Activated naive CD4-positive, alpha-beta T cell treated with anti-CD3 and anti-CD28 coated beads for 36 hours (primary cell): ENCODE measurements at regions not wholly inside any gene's neighbourhood (a gene's known extent, or its start where the extent isn't known, plus 50 kb on each side); places are given as distances from the start of the nearest gene placed in this dataset.
"Not testable (repeated sequence)": the region's sequence is repeated elsewhere in the genome, so short reads cannot be mapped to it uniquely, and the experiment has no call there.

Experiments
- CTCF ChIA-PET: fragments of 350-600 bp; sonication (Branson Sonifier 250); formaldehyde crosslinking; loops from one replicate; lab custom pipeline; 2021; ENCODE audit warnings: antibody characterized with exemption; lab: Charles Lee
- DNase-seq: peaks from one replicate; pipeline ENCODE4 v3.0.0-alpha.2; 2020
- H3K27ac Mint-ChIP-seq: one replicate; pipeline ENCODE4 v1.8.0; 2021; ENCODE audit warnings: mild to moderate bottlenecking, mixed read lengths
- H3K27me3 Mint-ChIP-seq: one replicate; pipeline ENCODE4 v1.8.0; 2021; ENCODE audit warnings: low read depth, mixed read lengths
- H3K36me3 Mint-ChIP-seq: one replicate; pipeline ENCODE4 v1.8.0; 2021; ENCODE audit warnings: low read depth, mixed read lengths
- H3K4me1 Mint-ChIP-seq: one replicate; pipeline ENCODE4 v1.8.0; 2021; ENCODE audit warnings: low read depth, mixed read lengths
- H3K4me3 Mint-ChIP-seq: one replicate; pipeline ENCODE4 v1.8.0; 2021; ENCODE audit warnings: mild to moderate bottlenecking, moderate library complexity, mixed read lengths
- H3K9me3 Mint-ChIP-seq: one replicate; pipeline ENCODE4 v1.8.0; 2021; ENCODE audit warnings: mixed read lengths
- intact Hi-C: fragments of 100-400 bp; cut with micrococcal nuclease; formaldehyde crosslinking; loops from one replicate; pipeline ENCODE4 v1.15.1; 2023

DNA sequence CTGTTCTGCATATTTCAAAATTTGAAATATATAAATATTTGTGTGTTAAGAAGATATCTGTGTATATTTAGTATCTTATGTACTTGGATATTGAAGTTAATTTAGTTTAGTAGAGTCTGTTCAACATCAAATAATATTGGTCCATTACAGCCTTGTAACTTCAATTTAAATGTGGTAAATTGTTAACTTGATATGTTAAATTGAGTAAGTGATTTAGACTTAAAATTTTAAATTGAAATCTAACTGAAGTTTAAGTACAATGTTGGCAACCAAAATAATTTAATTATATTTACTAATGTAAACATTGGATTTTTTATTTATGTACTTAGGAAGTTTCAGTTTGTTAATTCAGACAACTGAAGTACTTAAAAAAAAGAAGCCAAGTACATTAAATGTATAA lies 343.9 kb upstream of the DNAJC19 start:
- no peaks in the 10 kb centered on the region for H3K4me1 Mint-ChIP-seq
- no peaks in the 10 kb centered on the region for H3K9me3 Mint-ChIP-seq
- no peaks in the 10 kb centered on the region for H3K36me3 Mint-ChIP-seq
- intact Hi-C loops: no loop called here
- no peak overlapping the region for H3K27ac Mint-ChIP-seq
- H3K4me3 Mint-ChIP-seq: no peak overlapping the region
- H3K27me3 Mint-ChIP-seq: peaks cover 3% of the 10 kb centered on the region
- DNase-seq: no peak
- CTCF ChIA-PET: no interaction called here

DNA sequence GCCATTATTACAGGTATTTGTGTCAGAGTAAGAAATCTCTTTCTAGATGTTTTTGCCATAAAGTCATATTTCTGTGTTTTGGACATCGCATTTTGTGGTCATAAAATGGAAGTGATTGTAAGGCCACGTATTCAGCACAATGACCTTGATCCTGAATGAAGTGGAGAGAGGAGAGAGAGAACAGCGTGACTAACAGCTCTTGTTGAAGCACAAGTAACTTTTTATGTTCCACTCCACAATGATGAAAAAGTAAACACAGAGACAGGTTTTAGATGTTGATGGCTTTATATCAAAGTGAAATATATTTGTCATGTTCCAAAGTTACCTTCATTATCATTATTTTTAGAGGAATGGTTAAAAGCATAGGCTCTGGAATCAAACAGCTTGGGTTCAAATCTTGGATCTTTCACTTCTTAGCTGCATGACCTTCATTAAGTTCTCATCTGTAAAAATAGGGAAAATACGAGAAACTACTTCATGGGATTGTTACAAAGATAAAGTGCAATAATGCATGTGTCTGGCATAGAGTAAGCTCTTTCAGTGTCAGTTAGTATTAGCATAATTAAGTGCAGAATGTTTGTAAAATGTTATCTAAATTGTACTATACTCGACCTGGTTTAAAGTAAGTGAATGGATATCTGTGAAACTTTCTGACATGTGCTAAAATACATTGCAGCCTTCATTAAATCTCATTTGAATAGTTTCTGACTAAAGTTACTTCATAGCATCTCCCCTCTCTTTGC lies 341.5 kb upstream of the DNAJC19 start:
- intact Hi-C loops: no loop called here
- CTCF ChIA-PET: no interaction called here

DNA sequence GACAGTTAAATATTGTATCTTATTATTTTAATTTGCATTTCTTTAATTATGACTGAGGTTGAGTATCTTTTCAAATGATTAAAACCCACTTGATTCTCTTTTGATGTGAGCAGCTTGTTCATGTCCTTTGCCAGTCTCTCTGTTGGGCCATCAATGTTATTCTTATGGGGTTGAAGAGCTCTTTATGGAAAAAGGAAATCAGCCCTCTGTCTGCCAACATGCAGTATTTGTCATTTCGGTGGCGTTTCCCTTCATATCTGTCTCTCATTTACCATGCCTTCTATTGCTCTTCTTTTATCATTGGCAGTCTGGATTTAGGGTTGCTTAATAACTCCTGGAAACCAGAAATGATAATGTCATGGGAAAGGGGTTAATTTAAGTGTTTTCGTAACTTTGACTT lies 340.7 kb upstream of the DNAJC19 start:
- no peaks in the 10 kb centered on the region for H3K36me3 Mint-ChIP-seq
- DNase-seq: no peak
- intact Hi-C loops: no loop called here
- H3K27me3 Mint-ChIP-seq: peaks cover 3% of the 10 kb centered on the region
- CTCF ChIA-PET: no interaction called here
- no peak overlapping the region for H3K27ac Mint-ChIP-seq
- H3K4me1 Mint-ChIP-seq: no peaks in the 10 kb centered on the region
- H3K9me3 Mint-ChIP-seq: no peaks in the 10 kb centered on the region
- no peak overlapping the region for H3K4me3 Mint-ChIP-seq

More for the DNA sequence above, 341.5 kb upstream of the DNAJC19 start:
- no peak for DNase-seq
- H3K4me3 Mint-ChIP-seq: no peak overlapping the region
- peaks cover 3% of the 10 kb centered on the region for H3K27me3 Mint-ChIP-seq
- no peaks in the 10 kb centered on the region for H3K4me1 Mint-ChIP-seq
- no peak overlapping the region for H3K27ac Mint-ChIP-seq
- no peaks in the 10 kb centered on the region for H3K36me3 Mint-ChIP-seq
- no peaks in the 10 kb centered on the region for H3K9me3 Mint-ChIP-seq

DNA sequence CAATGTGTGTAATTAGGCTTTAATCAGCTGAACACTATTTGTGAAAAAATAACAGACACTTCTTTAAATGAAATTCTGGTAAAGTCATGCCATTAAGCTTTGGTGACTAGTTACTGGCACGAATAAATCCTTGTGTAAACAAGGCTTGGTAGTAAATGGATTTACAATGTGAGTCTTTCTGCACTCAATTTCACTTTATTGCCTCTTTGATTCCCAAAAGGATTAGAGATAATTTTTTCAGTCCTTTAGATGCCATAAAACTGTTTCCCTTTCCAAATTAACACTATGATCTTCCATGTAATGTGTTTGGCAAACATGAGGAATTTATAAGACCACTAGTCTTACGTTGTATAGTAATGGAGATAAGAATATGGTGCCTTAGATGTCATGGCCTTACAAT lies 339.5 kb upstream of the DNAJC19 start:
- Mint-ChIP-seq H3K27ac (no peak overlapping the region), H3K27me3 (peaks cover 3% of the 10 kb centered on the region), H3K9me3 (no peaks in the 10 kb centered on the region), H3K4me1 (no peaks in the 10 kb centered on the region), H3K36me3 (no peaks in the 10 kb centered on the region), H3K4me3 (no peak overlapping the region)
- intact Hi-C loops: no loop called here
- CTCF ChIA-PET: interaction anchor here (0.7 kb wide), 2 partner anchors 9 to 1476 kb away, joined by 3 read pairs; no protein-coding TSS in a partner anchor
- no peak for DNase-seq

DNA sequence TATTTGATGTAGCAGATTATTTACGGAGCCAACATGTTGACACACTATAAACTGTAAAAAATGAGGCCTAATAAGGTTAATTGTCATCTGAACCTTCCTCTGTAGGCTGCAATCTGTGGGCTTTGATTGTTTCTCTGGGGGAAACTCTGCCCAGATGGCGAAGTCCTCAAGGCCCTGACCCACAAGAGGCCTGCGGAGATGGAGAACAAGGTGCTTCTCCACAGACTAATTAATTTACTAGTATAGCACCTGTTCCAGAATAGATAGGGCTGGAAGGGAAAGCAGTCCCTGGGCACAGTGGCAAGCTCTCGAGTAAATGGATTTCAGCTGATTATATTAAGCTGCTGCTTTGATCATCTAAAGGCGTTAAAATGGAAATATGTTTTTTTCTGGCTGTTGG lies 338.8 kb upstream of the DNAJC19 start:
- Mint-ChIP-seq H3K36me3 (no peaks in the 10 kb centered on the region), H3K27ac (no peak overlapping the region), H3K27me3 (peaks cover 3% of the 10 kb centered on the region), H3K9me3 (no peaks in the 10 kb centered on the region), H3K4me1 (no peaks in the 10 kb centered on the region), H3K4me3 (no peak overlapping the region)
- no peak for DNase-seq
- CTCF ChIA-PET: interaction anchor here (0.6 to 0.7 kb wide), 2 partner anchors 838 to 1475 kb away, joined by 3 read pairs; no protein-coding TSS in a partner anchor
- intact Hi-C loops: no loop called here

DNA sequence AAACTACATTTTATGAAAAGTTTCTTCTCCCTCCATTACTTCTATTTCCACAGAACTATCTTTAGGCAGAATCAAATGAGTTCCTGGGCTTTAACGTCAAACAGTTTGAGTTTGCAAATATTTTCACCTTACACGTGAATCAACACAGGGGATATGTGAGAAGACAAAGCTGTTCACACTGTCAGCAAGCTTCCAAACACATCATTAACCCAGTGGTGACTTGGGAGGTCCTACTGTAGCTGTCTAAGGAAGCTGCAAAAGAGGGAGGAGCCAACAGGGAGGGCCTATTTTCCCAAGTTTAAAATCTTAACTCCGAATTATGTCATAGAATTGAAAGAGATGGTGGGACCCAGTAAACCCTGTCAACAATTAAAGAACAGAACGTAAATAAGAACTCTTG lies 337.8 kb upstream of the DNAJC19 start:
- CTCF ChIA-PET: interaction anchor here (0.7 to 1.8 kb wide), 8 partner anchors 10 to 1357 kb away, joined by 3 to 7 read pairs (median 4); no protein-coding TSS in a partner anchor
- DNase-seq: no peak
- H3K27ac Mint-ChIP-seq: no peak overlapping the region
- H3K27me3 Mint-ChIP-seq: peaks cover 3% of the 10 kb centered on the region
- H3K4me1 Mint-ChIP-seq: no peaks in the 10 kb centered on the region
- no peak overlapping the region for H3K4me3 Mint-ChIP-seq
- peaks cover 6% of the 10 kb centered on the region for H3K9me3 Mint-ChIP-seq
- no peaks in the 10 kb centered on the region for H3K36me3 Mint-ChIP-seq
- intact Hi-C loops: no loop called here

DNA sequence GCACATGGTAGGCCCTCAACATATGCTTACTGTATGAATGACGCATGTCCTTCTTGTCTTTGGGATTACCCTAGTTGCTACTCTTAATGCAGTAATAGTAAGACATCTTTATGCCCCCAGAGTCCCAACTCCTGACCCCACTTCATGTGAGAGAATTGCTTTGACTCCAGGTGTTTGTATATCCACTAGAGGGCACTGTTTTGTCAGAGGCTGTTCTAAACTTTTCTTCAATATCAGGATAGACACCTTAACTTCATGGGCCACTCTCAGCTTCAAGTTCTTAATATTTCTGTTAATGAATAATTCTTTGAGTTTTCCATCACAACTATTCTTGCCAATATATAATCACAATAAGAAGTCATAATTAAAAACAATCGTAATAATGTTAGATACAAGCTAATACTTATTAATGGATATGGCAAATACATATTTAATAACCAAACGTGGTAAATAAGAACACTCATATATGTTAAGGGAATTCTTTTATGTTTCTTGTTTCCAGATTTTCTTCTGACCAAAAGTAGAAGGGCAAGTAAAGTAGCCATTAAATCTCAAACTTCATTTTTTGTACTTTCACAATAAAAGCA lies 337.2 kb upstream of the DNAJC19 start:
- intact Hi-C loops: loop anchor here (1.0 kb wide), 2 partner anchors 374 to 1357 kb away; no protein-coding TSS in a partner anchor
- no peaks in the 10 kb centered on the region for H3K4me1 Mint-ChIP-seq
- DNase-seq: no peak
- H3K36me3 Mint-ChIP-seq: no peaks in the 10 kb centered on the region
- H3K27ac Mint-ChIP-seq: no peak overlapping the region
- no peak overlapping the region for H3K4me3 Mint-ChIP-seq
- peaks cover 3% of the 10 kb centered on the region for H3K27me3 Mint-ChIP-seq
- peaks cover 13% of the 10 kb centered on the region for H3K9me3 Mint-ChIP-seq
- CTCF ChIA-PET: interaction anchor here (0.6 to 1.8 kb wide), 9 partner anchors 10 to 1357 kb away, joined by 3 to 7 read pairs (median 4); no protein-coding TSS in a partner anchor

DNA sequence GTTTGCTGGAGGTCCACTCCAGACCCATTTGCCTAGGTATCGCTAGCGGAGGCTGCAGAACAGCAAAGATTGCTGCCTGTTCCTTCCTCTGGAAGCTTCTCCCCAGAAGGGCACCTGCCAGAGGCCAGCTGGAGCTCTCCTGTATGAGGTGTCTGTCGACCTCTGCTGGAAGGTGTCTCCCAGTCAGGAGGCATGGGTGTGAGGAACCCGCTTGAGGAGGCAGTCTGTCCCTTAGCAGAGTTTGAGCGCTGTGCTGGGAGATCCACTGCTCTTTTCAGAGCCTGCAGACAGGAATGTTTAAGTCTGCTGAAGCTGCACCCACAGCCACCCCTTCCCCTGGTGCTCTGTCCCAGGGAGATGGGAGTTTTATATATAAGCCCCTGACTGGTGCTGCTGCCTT lies 335.0 kb upstream of the DNAJC19 start:
- H3K4me1 Mint-ChIP-seq, DNase-seq, H3K27me3 Mint-ChIP-seq, H3K36me3 Mint-ChIP-seq, H3K27ac Mint-ChIP-seq, H3K4me3 Mint-ChIP-seq, intact Hi-C loops: not testable (repeated sequence)
- CTCF ChIA-PET: interaction anchor here (0.6 kb wide), 1 partner anchor 1626 kb away, joined by 3 read pairs; no protein-coding TSS in a partner anchor
- H3K9me3 Mint-ChIP-seq: peaks cover 18% of the 10 kb centered on the region

DNA sequence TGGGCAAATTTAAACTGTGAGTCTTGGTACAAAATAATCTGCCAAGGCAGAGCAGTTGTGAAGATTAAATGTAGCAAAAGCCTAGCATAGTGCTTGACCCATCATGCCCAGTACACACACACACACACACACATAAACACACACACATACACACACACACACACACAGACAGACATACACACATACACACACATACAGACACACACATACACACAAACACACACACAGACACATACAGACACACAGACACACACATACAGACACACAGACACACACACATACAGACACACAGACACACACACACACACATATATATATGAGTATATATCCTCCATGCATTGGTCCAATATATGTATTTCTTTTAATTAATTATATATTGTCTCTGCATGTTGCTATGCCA lies 328.8 kb upstream of the DNAJC19 start:
- Mint-ChIP-seq H3K27me3 (no peaks in the 10 kb centered on the region), H3K36me3 (no peaks in the 10 kb centered on the region), H3K9me3 (peaks cover 18% of the 10 kb centered on the region), H3K4me3 (no peak overlapping the region), H3K4me1 (no peaks in the 10 kb centered on the region), H3K27ac (no peak overlapping the region)
- intact Hi-C loops: no loop called here
- CTCF ChIA-PET: no interaction called here
- no peak for DNase-seq

DNA sequence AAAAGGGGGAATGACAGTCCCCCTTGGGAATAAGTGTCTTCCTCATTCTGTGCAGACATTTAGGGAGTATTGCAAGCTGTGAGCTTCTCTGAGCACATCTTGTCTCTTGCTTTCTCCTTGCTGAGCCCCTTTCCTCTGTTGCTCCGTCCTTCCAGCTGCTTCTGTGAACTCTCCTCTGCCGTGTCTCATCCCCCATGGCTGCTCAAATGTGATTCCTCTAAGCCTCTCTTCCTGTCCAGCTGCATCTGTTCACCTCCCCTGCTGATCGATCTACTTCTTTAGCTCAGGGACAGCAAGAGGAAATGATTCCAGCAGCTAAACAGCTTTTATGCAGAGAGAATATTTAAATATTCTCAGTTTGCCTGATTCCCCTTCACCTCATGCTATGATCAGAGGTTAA lies 328.0 kb upstream of the DNAJC19 start:
- H3K4me1 Mint-ChIP-seq: no peaks in the 10 kb centered on the region
- H3K27ac Mint-ChIP-seq: no peak overlapping the region
- no peaks in the 10 kb centered on the region for H3K27me3 Mint-ChIP-seq
- H3K36me3 Mint-ChIP-seq: no peaks in the 10 kb centered on the region
- no peak overlapping the region for H3K4me3 Mint-ChIP-seq
- CTCF ChIA-PET: no interaction called here
- no peak for DNase-seq
- intact Hi-C loops: no loop called here
- H3K9me3 Mint-ChIP-seq: peaks cover 13% of the 10 kb centered on the region

DNA sequence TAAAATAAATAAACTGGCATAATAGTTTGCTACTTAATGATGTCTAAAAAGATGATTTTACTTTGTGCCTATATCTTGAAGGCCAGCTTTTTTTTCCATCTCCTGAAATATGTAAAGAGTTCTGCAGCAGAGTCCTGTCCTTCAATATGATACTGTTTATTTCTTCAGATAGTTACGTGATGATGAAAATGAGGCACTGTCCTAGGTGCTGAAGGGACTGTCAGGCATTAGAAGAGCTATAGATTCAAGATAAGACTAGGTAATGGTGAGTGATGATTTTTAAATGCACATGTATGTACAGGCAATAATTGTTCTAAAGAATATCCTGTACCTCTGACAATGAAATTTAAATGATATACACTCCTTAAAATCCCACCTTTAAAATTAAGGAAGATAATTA lies 326.9 kb upstream of the DNAJC19 start:
- Mint-ChIP-seq H3K27me3 (no peaks in the 10 kb centered on the region), H3K4me3 (no peak overlapping the region), H3K4me1 (no peaks in the 10 kb centered on the region), H3K9me3 (peaks cover 3% of the 10 kb centered on the region), H3K36me3 (no peaks in the 10 kb centered on the region), H3K27ac (no peak overlapping the region)
- no peak for DNase-seq
- CTCF ChIA-PET: interaction anchor here (0.5 kb wide), 1 partner anchor 107 kb away, joined by 3 read pairs; no protein-coding TSS in a partner anchor
- intact Hi-C loops: no loop called here

DNA sequence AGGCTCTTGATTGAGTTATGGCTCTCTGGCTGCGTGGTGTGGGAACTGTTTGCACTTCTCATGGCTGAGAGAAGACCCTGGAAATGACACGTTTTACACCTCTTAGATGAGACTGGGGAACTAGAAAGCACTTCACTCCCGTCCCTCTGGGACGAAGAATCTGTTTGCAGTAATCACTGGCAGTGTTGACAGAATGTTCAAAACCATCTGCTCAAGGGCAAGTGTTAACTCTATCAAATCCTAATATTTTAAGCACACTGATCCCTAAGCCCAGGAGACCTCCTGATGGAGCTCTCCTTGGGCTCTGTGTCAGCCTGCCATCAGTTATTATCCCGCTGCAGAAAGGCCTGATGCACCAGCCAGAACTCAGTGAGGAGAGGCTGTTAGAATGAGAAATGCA lies 323.8 kb upstream of the DNAJC19 start:
- no peak overlapping the region for H3K4me3 Mint-ChIP-seq
- H3K27ac Mint-ChIP-seq: no peak overlapping the region
- DNase-seq: no peak
- no peaks in the 10 kb centered on the region for H3K9me3 Mint-ChIP-seq
- intact Hi-C loops: no loop called here
- no peaks in the 10 kb centered on the region for H3K27me3 Mint-ChIP-seq
- CTCF ChIA-PET: no interaction called here
- H3K36me3 Mint-ChIP-seq: no peaks in the 10 kb centered on the region
- no peaks in the 10 kb centered on the region for H3K4me1 Mint-ChIP-seq

DNA sequence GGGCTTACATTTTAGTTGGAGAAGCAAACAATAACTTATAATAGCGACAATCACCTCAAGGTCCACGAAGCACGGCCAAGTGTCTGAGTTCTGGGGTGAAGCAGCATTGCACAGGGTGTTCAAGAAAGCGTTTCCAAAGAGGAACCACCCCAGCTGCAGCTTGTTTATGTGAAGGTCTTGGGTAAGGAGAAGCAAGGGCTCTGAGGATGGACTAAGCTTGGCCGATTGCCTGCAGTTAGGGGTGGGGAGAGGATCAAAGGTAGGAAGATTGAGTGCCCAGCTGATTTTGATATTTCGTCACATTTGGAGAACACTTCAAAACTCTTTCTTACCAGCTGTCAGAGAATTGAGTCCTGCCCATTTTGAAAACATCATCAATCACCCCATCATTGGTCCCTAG lies 321.6 kb upstream of the DNAJC19 start:
- no peak overlapping the region for H3K27ac Mint-ChIP-seq
- no peaks in the 10 kb centered on the region for H3K36me3 Mint-ChIP-seq
- intact Hi-C loops: no loop called here

More for the DNA sequence above, 321.6 kb upstream of the DNAJC19 start:
- H3K9me3 Mint-ChIP-seq: peaks cover 6% of the 10 kb centered on the region
- CTCF ChIA-PET: interaction anchor here (0.7 kb wide), 1 partner anchor 16 kb away, joined by 3 read pairs; no protein-coding TSS in a partner anchor
- H3K27me3 Mint-ChIP-seq: peaks cover 4% of the 10 kb centered on the region
- H3K4me3 Mint-ChIP-seq: no peak overlapping the region
- no peak for DNase-seq
- no peaks in the 10 kb centered on the region for H3K4me1 Mint-ChIP-seq
